ENCODE measurements at regions not wholly inside any gene's neighbourhood (a gene's known extent, or its start where the extent isn't known, plus 50 kb on each side); places are given as distances from the start of the nearest gene placed in this dataset.

DNA sequence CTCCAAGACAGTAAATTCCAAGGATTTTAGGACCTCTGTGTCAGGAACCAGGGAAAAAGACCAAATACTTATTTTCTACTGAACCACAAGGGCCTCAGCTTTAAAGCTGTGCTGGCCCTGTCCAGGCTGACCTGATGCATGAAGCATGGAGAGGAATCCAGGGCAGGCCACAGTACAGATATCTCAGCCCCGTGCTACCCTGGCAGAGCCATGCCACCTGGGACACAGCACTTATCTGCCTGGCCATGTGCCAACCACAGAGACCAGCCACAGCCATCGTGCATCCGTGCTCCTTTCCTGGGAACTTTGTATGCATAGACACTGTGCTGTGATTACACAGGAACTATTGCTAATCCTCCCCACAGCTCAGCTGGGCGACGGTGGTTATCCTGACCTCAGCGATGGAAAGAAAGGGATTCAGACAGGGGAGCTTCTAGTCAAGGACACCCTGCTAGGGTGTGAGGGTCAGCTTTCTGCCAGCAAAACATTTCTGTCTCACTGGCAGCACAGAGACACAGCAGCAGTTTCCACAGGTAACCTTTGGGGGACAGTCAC is 687.4 kb upstream of the ID2 start:
- TF ChIP-seq, protein P1, sequence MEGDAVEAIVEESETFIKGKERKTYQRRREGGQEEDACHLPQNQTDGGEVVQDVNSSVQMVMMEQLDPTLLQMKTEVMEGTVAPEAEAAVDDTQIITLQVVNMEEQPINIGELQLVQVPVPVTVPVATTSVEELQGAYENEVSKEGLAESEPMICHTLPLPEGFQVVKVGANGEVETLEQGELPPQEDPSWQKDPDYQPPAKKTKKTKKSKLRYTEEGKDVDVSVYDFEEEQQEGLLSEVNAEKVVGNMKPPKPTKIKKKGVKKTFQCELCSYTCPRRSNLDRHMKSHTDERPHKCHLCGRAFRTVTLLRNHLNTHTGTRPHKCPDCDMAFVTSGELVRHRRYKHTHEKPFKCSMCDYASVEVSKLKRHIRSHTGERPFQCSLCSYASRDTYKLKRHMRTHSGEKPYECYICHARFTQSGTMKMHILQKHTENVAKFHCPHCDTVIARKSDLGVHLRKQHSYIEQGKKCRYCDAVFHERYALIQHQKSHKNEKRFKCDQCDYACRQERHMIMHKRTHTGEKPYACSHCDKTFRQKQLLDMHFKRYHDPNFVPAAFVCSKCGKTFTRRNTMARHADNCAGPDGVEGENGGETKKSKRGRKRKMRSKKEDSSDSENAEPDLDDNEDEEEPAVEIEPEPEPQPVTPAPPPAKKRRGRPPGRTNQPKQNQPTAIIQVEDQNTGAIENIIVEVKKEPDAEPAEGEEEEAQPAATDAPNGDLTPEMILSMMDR (IDR thresholded peaks at IDR 0.05), result no peak
- TF ChIP-seq EP300 (IDR thresholded peaks at IDR 0.05) (no peak), POLR2A (IDR thresholded peaks at IDR 0.05) (no peak), POLR2AphosphoS5 (IDR thresholded peaks at IDR 0.05) (no peak)
